NCI-H524 treated with DMSO at 0.1 percent for 48 hours (cell line): ENCODE measurements at regions not wholly inside any gene's neighbourhood (a gene's known extent, or its start where the extent isn't known, plus 50 kb on each side); places are given as distances from the start of the nearest gene placed in this dataset.
"Not testable (repeated sequence)": the region's sequence is repeated elsewhere in the genome, so short reads cannot be mapped to it uniquely, and the experiment has no call there.

Source experiments
- DNase-seq: peaks from one replicate; lab custom pipeline; 2025; lab: John Stamatoyannopoulos, UW

DNA sequence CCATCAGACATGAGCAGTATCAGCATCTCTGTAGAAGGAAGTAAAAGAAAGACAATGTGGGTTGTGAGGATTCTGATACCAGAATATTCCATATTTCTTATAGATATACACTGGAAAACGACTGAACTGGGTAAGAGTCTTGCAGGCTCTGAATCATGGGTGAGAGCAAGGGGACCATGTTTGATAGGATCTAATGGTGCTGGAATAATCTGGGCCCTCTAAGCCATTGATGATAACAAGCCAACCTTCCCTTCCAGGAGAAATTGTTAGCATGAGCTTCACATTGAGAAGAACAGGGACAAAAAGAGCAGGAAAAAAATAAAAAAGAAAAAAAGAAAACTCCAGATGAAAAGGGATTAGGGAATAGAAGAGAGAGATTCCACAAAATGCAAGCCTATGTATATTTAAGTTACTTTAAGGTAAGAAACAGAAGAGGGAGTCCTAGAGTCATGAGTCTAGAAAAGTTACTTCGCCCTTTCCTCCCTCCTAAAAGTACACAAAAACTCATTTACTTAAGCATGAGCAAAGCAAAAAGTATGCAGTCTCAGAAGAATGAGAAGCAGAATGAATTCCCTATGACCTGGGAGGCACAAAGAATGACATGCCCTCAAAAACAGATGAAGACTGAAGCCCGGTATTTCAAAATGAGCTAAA is 181.9 kb downstream of the TMEM26 start:
- DNase-seq: no peak

DNA sequence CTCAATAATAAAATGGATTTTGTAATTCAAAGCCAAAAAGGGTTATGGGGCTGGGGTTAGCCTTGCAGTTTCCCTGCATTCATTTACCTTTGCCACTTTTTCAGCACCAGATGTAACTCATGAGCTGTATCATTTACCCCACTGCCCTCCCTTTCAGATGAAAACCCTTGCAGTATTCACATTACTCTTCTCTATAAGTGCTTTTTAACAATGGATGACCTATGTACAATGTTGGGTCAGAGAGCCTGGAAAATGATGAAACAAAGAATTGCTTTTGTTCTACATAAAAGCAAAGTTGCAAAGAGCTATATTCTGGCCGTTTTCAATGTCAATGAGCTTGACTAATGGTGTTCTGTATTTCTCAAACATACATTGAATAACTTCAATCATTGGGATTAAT is 189.7 kb downstream of the TMEM26 start:
- DNase-seq: no peak

DNA sequence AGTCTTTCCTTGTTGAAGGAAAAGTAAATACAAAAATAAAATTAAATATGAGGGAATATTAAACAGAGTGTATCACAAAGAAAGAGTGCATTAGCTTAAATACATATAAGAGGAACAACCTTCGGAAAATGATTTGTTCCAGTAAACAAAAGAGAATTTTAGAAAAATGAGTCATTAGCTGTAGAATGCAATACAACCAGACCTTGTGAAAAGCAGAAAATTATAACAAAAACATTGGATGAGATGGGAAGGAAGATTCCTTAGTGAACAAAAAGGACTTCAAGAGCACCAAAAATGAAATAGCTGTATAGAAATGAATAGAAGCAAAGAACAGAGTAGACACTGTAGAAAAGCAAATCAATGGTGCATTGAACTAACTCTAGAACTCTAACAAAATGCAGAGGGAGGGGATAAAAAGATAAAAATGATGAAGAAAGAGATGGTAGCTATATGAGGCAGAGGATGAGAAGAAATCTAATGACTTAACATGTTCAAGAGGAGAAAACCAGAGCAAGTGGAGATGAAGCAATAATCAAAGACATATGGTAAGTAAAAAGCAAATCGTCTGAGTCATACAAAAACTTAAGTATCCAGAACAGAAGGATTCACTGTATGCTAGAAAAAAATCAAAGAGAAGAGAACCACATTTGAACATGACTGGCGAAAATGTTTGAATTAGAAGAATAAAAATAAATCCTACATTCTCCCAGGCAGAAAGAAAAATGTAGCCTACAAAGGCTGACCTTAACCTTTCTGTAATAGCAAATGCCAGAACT is 190.5 kb downstream of the TMEM26 start:
- no peak for DNase-seq

DNA sequence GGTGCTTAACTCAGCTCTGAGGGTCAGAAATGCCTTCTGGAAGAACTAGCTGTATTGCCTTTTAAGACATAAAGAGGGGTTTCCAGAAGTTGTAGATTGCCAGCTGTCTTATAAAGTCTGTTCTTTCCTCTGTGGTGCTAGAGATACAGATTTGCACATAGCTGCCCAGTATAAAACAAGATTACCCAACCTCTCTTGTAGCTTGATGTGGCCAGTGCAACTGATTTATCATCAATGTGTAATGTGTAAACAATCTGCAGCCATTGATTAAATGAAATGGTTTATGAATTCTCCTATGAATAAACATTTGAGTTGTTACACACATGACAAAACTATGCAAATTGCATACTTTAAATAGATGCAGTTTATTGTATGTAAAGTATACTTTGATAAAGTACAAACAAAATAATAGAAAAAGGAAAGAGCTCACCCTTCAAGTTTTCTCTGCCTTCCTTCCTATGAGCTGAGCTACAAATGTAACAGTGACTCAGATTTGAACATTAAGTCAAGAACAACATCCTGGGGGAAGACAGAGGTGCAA is 195.2 kb downstream of the TMEM26 start:
- no peak for DNase-seq

DNA sequence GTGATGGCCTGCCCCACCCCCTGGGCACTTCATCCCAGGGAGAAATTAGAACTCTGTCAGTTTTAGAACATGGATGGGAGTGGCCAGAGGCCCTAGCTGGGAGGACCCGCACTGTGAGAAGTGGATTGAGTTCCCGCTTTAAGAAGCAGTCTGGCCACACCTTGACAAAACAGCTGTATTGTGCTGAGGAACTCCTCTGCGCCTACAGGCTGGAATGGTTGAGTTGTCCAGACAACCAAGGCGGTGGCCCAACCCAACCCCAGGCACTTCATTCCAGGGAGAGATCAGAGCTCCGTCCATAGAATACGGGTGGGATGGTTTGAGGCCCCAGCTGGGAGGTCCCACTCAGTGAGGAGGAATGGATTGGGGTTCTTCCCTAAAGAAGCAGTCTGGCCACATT is 196.0 kb downstream of the TMEM26 start:
- DNase-seq: no peak

DNA sequence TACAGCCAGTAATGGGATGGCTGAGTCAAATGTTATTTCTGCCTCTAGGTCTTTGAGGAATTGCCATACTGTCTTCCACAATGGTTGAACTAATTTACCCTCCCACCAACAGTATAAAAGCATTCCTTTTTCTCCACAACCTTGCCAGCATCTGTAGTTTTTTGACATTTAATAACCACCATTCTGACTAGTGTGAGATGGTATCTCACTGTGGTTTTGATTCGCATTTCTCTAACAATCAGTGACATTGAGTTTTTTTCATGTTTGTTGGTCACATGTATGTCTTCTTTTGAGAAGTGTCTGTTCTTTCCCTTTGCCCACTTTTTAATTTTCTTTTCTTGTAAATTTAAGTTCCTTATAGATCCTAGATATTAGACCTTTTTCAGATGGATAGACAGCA is 200.9 kb downstream of the TMEM26 start:
- DNase-seq: not testable (repeated sequence)

DNA sequence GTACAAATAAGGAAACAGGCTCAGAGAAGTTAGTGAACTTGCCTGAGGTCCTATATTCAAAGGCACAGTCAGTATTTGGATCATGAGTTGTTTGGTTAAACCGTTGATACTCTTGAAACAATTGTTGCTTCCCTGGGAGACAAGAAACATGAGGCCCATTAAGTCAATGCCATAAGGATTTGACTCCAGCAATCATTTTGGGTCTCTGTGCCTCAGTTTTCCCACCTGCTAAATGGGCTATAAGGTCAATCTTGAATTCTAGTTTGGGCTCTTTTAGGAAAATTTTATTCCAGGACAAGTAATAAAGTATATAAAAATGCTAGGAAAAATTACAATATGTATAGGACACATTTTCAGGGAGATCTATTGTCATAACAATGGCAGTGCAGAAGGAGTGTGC is 202.1 kb downstream of the TMEM26 start:
- no peak for DNase-seq

DNA sequence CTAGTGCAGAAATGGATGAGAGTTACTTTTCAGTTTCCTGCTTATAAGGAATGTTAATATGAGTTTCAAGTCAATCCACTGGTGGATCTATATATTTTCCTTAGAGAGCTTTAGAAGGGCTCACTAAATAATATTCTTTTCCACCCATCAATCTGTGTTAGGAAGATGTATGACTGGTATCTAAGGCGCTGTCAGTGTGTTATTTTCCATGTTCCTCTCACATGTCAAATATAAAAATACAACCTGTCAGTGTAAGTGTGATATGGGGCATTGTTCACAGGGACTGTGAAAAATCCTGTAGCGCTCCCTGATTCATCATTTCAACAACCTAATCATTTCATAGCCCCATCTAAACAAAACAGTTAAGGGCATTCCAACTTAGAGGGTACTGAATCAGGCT is 203.1 kb downstream of the TMEM26 start:
- no peak for DNase-seq

DNA sequence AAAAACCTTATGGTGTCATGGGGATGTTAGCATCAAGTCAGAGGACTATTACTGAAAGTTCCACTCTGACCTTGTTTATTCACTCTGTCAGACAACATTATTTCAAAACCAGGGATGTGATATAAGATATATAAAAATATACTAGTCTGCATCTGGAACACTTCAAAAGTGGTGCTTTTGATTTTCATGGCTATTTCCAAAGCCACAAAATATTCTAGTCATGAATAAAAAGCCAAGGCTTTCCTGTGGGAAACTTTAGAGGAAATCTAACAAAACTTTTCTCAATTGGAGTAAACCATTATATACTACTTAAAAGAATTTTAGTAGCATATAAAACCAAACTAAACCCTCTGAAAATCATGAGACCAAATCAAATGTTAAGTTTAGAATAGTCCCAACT is 205.2 kb downstream of the TMEM26 start:
- no peak for DNase-seq

DNA sequence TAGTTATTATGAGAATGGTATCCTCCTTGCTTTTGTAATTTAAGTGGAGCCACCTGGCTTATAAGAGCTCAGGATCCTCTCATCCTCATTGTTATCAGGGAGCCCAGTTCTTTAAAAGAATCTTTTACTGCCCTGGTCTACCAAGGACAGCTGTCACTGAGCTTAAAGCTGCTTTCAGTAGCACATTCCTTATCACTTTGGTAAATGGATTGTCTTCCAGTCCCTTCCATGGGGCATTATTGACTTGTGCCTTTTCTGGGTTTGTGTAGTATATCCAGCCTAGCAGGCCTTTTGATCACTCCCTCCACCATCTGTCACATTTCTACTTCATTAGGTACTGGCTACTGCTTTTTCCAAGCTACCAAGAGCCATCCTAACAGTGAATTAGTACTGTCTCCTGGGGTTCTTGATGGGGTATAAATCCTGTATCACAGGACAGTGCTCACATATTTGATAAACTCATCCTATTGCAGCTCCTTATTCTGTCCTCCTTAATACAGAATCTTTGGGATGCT is 208.9 kb downstream of the TMEM26 start:
- DNase-seq: peak; percentile 74

DNA sequence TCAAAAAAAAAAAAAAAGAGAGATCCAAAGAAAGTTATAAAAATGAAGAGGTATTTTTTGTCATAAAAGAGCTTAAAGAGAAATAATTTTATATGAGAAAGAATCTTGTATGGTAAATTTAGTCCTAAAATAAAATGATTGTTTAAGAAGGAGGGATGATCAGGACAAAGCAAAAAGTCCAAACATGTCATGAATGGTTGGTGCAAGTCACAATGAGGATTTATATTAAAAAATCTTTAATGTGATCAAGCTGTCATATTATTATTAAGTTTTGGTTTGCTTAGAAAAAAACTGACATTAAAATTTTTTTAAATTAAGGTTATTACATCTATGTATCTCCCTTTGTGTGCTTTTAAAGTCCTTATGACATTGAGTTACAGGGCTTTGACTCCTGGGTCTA is 220.4 kb downstream of the TMEM26 start:
- DNase-seq: no peak

DNA sequence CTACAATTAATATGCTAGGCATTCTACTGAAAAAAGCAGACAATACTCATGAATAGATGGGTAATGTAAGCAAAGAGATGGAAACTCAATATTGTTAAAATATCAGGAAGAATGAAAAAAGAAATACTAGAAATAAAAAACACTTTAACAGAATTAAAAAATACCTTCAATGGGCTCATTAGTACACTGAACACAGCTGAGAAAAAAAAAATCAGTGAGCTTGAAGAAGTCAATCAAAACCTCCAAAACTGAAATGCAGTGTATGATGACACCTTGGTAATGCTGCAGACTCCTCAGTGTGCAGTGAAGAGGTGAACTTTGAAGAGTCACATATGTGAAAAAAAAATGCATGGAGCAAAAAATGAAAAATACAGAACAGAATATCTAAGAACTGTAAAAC is 227.2 kb downstream of the TMEM26 start:
- DNase-seq: no peak

DNA sequence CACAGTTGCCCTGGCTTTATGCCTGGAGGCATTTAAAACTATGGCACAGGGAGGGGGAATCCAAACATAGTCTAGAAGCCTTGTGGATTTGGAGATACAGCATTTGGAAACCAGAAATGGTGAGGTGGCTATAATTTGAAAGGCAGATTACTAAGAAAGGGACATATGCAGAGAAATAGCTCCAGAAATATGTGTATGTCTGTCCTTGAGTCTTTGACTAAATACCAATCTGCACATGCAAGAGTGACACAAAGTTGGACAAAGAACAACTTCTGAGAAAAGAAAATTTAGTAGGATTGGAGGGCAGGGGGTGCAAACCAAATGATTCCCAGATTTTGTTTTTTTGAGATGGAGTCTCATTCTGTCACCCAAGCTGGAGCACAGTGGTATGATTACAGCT is 229.6 kb downstream of the TMEM26 start:
- DNase-seq: no peak

DNA sequence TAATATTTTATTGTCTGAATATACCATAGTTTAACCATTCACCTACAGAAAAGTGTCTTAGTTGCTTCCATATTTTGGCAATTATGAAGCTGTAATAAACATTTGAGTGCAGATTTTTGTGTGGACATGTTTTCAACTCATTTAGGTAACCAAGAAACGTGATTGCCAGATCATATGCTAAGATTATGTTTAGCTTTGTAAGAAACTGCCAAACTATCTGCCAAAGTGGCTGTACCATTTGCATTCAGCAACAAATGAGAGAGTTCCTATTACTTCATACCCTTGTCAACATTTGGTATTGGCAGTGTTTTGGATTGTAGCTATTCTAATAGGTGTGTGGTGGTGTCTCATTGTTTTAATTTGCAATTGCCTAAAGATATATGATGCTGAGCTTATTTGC is 233.5 kb downstream of the TMEM26 start:
- no peak for DNase-seq

DNA sequence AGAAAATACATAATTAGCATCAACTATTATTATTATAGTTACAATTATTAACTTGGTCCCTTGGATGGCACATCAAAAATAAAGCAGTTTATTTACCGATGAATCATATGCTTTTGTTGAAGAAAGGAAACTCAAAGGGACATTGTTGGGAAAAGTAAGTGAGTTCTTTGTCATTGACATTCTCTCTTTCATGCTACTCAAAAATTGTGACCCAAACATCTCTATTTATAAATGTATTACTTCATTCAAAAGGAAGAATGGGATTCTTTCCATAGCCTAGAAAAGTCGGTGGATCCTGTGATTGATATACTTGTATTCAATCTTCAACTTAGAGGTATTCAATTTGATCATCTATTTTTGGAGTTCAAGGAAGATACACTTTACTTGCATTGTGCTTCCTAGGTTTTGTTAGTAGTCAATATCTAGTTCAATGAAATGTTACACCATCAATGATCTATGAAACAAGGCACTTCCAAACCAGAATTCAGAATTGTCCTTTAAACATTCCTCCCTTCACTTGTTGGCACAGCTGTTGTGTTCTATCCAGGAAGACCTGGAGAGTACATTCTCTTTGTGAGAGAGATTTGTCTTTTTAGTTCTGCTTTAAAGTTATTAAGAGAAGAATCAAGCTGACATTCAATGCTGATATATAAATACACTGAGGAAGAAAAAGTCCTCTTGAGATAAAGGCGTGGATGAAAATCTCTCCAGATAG is 235.2 kb downstream of the TMEM26 start:
- no peak for DNase-seq

DNA sequence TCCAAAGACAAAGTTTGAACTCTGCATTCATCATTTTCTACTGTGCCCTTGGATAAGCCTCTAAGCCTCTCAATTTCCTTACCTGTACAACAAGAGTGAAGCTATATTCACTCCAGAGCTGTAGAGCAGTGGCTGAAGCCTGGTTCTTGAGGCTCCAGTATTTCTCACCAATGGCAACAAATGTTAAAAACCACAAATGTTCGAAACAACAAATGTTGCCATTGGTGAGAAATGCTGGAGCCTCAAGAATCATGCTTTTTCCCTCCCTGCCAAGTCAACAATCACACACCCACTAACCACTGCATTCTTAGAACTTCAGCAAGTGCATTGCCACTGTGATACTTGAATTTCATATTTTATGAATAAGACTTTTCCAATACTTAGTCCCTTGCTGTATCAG is 237.9 kb downstream of the TMEM26 start:
- no peak for DNase-seq

DNA sequence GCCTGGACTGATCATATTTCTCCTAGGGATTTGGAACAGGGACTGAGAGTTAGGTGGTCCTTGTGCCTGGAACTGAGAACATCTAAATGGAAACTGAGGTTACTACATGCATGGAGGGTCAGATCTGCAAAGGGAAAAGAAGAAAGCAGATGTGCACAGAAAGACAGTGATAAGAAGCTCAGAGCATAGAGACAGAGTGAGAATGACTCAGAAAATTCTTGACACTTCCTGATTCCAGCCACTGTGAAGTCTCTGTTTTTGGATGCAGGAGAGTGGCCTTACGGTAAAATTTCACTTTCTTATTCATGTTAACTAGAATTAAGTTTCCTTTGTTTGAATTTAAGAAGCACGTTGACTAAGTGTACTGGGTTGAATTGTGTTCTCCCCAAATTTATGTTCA is 241.7 kb downstream of the TMEM26 start:
- no peak for DNase-seq

DNA sequence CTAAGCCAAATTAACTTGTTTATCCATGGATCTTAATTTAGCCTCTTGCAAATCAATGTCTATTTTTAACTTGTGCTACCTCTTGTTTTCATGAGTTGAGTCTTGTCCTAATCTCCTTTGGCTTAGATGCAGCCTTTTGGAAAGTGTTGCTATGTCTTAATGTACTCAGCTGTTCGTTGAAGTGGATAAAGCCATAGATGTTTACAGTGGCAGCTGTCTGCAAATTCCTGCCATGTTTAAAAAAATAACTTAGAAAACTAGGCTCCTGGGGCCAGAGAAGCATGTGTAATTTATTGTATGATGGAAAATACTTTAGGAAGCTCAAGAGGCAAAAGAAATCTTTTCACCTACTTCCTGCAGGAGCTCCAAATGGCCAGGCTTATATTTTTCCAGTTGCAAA is 253.1 kb upstream of the RHOBTB1 start:
- DNase-seq: no peak

DNA sequence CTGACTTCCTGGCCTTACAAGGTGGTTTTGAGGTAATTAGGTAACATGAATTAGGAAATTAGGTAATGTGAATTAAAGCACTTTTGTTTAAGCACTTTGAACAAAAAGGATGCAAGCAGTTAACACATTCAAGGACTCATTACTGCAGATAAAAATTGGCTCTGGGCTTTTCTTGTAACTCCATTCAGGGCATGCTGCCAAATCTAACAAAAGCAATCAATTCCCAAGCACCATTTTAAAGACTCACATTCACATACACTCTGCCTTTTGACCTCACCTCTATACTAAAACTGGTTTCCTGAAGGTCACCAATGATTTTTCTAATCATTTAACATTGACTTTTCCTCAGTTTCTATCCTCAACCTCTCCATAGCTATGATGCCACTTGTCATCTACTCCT is 251.2 kb upstream of the RHOBTB1 start:
- DNase-seq: no peak

DNA sequence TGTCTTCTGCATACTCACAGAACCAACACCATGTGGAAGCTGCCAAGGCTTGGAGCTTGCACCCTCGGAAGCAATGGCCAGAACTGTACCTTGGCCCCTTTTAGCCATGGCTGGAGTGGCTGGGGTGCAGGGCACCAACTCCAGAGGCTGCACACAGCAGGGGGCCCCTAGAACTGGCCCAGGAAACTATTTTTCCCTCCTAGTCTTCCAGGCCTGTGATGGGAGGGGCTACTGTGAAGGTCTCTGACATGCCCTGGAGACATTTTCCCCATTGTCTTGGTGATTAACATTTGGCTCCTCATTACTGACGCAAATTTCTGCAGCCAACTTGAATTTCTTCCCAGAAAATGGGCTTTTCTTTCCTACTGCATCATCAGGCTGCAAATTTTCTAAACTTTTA is 248.6 kb upstream of the RHOBTB1 start:
- not testable (repeated sequence) for DNase-seq

DNA sequence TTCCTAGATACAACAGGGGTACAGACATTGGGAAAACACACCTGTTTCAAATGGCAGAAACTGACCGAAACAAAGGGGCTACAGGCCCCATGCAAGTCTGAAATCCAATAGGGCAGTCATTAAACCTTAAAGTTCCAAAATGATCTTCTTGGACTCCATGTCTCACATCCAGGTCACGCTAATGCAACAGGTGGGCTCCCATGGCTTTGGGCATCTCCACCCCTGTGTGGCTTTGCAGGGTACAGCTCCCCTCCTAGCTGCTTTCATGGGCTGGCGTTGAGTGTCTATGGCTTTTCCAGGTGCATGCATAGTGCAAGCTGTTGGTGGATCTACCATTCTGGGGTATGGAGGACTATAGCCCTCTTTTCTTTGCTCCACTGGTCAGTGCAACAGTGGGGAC is 248.1 kb upstream of the RHOBTB1 start:
- DNase-seq: no peak

DNA sequence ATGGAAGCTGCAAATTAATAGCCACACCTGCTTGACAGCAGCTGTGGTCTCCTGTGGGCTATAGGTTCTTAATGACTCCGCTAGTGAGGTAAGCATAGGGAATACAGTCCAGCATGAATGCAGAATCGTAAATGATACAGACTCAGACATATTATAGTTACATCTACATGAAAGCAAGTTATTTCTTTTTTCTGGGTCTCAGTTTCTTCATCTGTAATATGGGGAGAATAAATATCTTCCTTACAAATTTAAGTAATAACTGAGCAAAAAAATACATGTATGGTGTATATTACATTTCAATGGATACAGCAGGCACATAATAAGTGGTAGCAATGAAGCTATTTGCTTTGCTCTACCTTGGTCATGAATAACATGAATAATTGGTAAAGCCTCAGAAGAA is 245.9 kb upstream of the RHOBTB1 start:
- DNase-seq: no peak

DNA sequence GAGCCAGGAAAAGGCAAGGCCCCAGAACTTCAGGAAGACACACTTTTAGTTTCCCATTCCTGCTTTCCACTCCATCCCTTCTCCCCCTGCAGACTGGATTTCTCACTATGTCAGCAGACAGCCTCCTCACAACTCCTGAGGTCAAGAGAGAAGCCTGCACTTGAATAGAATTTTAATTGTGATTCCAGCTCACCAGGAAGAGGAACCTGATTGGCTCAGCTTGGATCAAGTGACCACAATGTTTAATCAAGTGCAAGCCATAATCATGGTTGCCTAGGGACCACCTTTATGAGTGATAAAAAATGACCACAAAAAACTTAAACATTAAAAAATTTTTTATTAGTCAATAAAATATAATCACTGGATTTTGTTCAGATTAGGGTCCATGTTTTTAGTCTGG is 244.7 kb upstream of the RHOBTB1 start:
- no peak for DNase-seq
